Glutamatergic neuron (in vitro differentiated cells): ENCODE measurements at regions not wholly inside any gene's neighbourhood (a gene's known extent, or its start where the extent isn't known, plus 50 kb on each side); places are given as distances from the start of the nearest gene placed in this dataset.
A peak's percentile ranks its signal among the peaks of the same experiment; 100 is the strongest.

ENCODE experiments used
- DNase-seq: peaks from one replicate; pipeline ENCODE4 v3.0.0; 2022
- H3K27ac Mint-ChIP-seq: one replicate; pipeline ENCODE4 v1.8.0; 2020; ENCODE audit warnings: mild to moderate bottlenecking, mixed read lengths, inconsistent platforms; ENCODE audit not compliant: unreplicated experiment
- H3K27me3 Mint-ChIP-seq: one replicate; pipeline ENCODE4 v1.8.0; 2020; ENCODE audit warnings: mild to moderate bottlenecking, moderate library complexity, mixed read lengths, inconsistent platforms; ENCODE audit not compliant: unreplicated experiment
- H3K36me3 Mint-ChIP-seq: one replicate; pipeline ENCODE4 v1.8.0; 2020; ENCODE audit warnings: mild to moderate bottlenecking, mixed read lengths, inconsistent platforms; ENCODE audit not compliant: unreplicated experiment
- H3K4me1 Mint-ChIP-seq: one replicate; pipeline ENCODE4 v1.8.0; 2020; ENCODE audit warnings: mild to moderate bottlenecking, low read depth, mixed read lengths, inconsistent platforms; ENCODE audit not compliant: unreplicated experiment
- H3K4me3 Mint-ChIP-seq: one replicate; pipeline ENCODE4 v1.8.0; 2020; ENCODE audit warnings: mild to moderate bottlenecking, mixed read lengths, inconsistent platforms; ENCODE audit not compliant: unreplicated experiment
- H3K9me3 Mint-ChIP-seq: one replicate; pipeline ENCODE4 v1.8.0; 2020; ENCODE audit warnings: mild to moderate bottlenecking, moderate library complexity, mixed read lengths, inconsistent platforms; ENCODE audit not compliant: unreplicated experiment
- TF ChIP-seq, protein P1 (sequence below): fragments of 200-600 bp; sonication (generic); IDR thresholded peaks from one replicate; pipeline ENCODE4 v1.5.0; 2021; ENCODE audit not compliant: partially characterized antibody, unreplicated experiment

GRCh38 chr2:125224830-125225229, 1199.7 kb downstream of the CNTNAP5 start:
- Mint-ChIP-seq H3K9me3 (peaks cover 2% of the 10 kb centered on the region), H3K36me3 (peaks cover 5% of the 10 kb centered on the region), H3K27ac (no peak overlapping the region), H3K27me3 (peaks cover 2% of the 10 kb centered on the region), H3K4me1 (no peaks in the 10 kb centered on the region), H3K4me3 (no peak overlapping the region)
- TF ChIP-seq, protein P1, sequence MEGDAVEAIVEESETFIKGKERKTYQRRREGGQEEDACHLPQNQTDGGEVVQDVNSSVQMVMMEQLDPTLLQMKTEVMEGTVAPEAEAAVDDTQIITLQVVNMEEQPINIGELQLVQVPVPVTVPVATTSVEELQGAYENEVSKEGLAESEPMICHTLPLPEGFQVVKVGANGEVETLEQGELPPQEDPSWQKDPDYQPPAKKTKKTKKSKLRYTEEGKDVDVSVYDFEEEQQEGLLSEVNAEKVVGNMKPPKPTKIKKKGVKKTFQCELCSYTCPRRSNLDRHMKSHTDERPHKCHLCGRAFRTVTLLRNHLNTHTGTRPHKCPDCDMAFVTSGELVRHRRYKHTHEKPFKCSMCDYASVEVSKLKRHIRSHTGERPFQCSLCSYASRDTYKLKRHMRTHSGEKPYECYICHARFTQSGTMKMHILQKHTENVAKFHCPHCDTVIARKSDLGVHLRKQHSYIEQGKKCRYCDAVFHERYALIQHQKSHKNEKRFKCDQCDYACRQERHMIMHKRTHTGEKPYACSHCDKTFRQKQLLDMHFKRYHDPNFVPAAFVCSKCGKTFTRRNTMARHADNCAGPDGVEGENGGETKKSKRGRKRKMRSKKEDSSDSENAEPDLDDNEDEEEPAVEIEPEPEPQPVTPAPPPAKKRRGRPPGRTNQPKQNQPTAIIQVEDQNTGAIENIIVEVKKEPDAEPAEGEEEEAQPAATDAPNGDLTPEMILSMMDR, result no peak
- DNase-seq, result no peak

- H3K27ac Mint-ChIP-seq, result no peak overlapping the region
- peaks cover 2% of the 10 kb centered on the region for H3K9me3 Mint-ChIP-seq
- H3K36me3 Mint-ChIP-seq, result peaks cover 4% of the 10 kb centered on the region
- no peaks in the 10 kb centered on the region for H3K4me1 Mint-ChIP-seq
- no peak overlapping the region for H3K4me3 Mint-ChIP-seq
- TF ChIP-seq, protein P1, result peak; percentile 54
- DNase-seq, result no peak
- no peaks in the 10 kb centered on the region for H3K27me3 Mint-ChIP-seq
These were observed 1202.8 kb downstream of the CNTNAP5 start for GRCh38 chr2:125227843-125228392.

DNA sequence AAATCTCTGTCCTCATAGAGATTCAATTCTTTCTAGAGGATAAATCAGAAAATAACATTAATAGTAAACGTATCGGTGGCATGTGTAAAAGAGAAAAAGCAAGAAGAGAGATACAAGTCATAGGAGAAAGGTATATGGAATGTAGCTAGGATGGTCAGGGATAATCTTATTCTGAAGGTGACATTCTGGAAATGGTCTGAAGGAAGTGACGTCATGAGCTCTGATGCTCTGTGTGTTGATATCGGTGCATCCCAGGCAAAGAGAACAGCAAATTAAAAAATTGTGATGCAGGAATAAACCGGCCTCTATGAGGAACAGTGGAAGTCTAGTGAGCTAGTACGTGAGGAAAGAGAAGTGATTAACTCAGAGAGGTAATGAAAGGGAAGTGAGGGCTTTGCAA, 1215.8 kb downstream of the CNTNAP5 start:
- no peak overlapping the region for H3K27ac Mint-ChIP-seq
- H3K4me1 Mint-ChIP-seq, result no peaks in the 10 kb centered on the region
- H3K4me3 Mint-ChIP-seq, result no peak overlapping the region
- H3K27me3 Mint-ChIP-seq, result no peaks in the 10 kb centered on the region
- DNase-seq, result no peak
- TF ChIP-seq, protein P1, result no peak
- H3K9me3 Mint-ChIP-seq, result no peaks in the 10 kb centered on the region
- no peaks in the 10 kb centered on the region for H3K36me3 Mint-ChIP-seq

DNA sequence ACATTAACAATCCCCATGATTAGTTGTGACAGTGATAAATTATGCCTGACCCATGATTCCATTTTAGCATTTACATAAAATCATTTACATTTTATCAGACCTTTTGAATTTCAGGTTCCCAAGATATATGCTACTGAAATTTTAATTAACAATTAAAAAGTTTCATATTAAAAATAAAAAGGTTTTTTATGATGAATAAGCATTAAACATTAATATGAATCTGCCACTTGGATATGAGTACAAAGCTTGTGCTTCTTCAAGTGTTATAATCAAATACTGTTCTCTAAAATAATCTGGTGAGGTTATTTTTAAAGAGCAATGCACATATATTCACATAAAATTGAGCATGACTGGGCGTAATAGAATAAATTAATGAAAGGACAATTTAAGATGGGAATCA, 1218.0 kb downstream of the CNTNAP5 start:
- no peaks in the 10 kb centered on the region for H3K9me3 Mint-ChIP-seq
- no peaks in the 10 kb centered on the region for H3K36me3 Mint-ChIP-seq
- H3K27me3 Mint-ChIP-seq, result no peaks in the 10 kb centered on the region
- DNase-seq, result no peak
- no peak overlapping the region for H3K4me3 Mint-ChIP-seq
- TF ChIP-seq, protein P1, result no peak
- no peak overlapping the region for H3K27ac Mint-ChIP-seq
- H3K4me1 Mint-ChIP-seq, result no peaks in the 10 kb centered on the region

- no peak for DNase-seq
- H3K27ac Mint-ChIP-seq, result no peak overlapping the region
- no peak overlapping the region for H3K4me3 Mint-ChIP-seq
- no peaks in the 10 kb centered on the region for H3K4me1 Mint-ChIP-seq
- TF ChIP-seq, protein P1, result no peak
- H3K9me3 Mint-ChIP-seq, result no peaks in the 10 kb centered on the region
- H3K27me3 Mint-ChIP-seq, result no peaks in the 10 kb centered on the region
- H3K36me3 Mint-ChIP-seq, result no peaks in the 10 kb centered on the region
These were observed 1228.9 kb downstream of the CNTNAP5 start for GRCh38 chr2:125254010-125254409.
